SH-SY5Y (cell line): ENCODE measurements at regions not wholly inside any gene's neighbourhood (a gene's known extent, or its start where the extent isn't known, plus 50 kb on each side); places are given as distances from the start of the nearest gene placed in this dataset.

Source experiments
- GATA2 ChIP-seq: IDR thresholded peaks from 2 replicates; pipeline ENCODE4 v1.6.1; 2011; ENCODE audit warnings: mild to moderate bottlenecking, low read depth, low read length
- GATA3 ChIP-seq: IDR thresholded peaks from 2 replicates; pipeline ENCODE4 v1.6.1; 2011; ENCODE audit warnings: low read depth, mild to moderate bottlenecking, low read length, moderate library complexity

DNA sequence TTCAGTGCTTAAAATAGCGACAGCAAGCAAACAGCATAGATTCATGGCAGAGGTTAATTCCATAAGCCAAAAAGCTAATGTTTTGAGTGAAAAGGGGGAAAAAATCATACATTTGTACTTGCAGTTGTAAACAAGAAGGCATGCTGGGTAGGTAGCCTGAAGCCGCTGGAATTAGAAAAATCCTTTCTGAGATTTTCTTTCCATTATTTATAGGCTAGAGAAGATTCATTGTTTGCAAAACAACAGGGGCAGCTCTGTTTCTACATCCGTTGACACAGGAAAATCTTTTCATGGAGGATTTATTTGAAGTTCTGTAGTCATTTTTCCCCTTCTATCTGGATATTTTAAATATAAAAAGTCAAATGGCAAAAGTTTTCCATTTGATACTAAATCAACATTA lies 843.9 kb downstream of the QKI start:
- TF ChIP-seq GATA2 (no peak), GATA3 (no peak)
